IMR-90 (cell line): ENCODE measurements at regions not wholly inside any gene's neighbourhood (a gene's known extent, or its start where the extent isn't known, plus 50 kb on each side); places are given as distances from the start of the nearest gene placed in this dataset.

Experiments used
- ATAC-seq: fragments of 200-7000 bp; cut with Tn5 transposase; 2 replicates; pipeline ENCODE4 v1.9.1; 2020; ENCODE audit warnings: low read depth, mild to moderate bottlenecking, moderate library complexity
- BruUV-seq: library from RNA; stranded (reverse); fragments of 400-500 nt; replicated peaks from 2 replicates; lab custom pipeline; 2021; lab: Mats Ljungman, UMichigan
- CTCF ChIA-PET: fragments of 300-600 bp; formaldehyde crosslinking; extraction: SDS; loops from one replicate; lab custom pipeline; 2021; ENCODE audit warnings: antibody characterized with exemption; lab: Yijun Ruan, JAX
- POLR2A ChIA-PET: fragments of 300-600 bp; sonication (Branson Sonifier 250); formaldehyde crosslinking; loops from one replicate; lab custom pipeline; 2022; ENCODE audit warnings: antibody characterized with exemption; ENCODE audit not compliant: unreplicated experiment; lab: Charles Lee
- DNase-seq: peaks from one replicate; pipeline ENCODE4 v3.0.0; 2013
- H2AFZ ChIP-seq: replicated peaks from 2 replicates; pipeline ENCODE3; 2013; ENCODE audit warnings: low read length, mild to moderate bottlenecking; ENCODE audit not compliant: poor library complexity
- H2AK5ac ChIP-seq: 2 replicates; pipeline ENCODE4 v1.6.1; 2013; ENCODE audit warnings: low read depth, low read length, inconsistent platforms
- H2AK9ac ChIP-seq: replicated peaks from 2 replicates; pipeline ENCODE3; 2013; ENCODE audit warnings: mild to moderate bottlenecking, low read depth, low read length, moderate library complexity; ENCODE audit not compliant: poor library complexity
- H2BK120ac ChIP-seq: 2 replicates; pipeline ENCODE4 v1.6.1; 2013; ENCODE audit warnings: low read depth, low read length, inconsistent platforms
- H2BK15ac ChIP-seq: 3 replicates; pipeline ENCODE4 v1.6.1; 2013; ENCODE audit warnings: low read depth, low read length, inconsistent platforms
- H2BK20ac ChIP-seq: 2 replicates; pipeline ENCODE4 v1.6.1; 2013; ENCODE audit warnings: low read depth, mild to moderate bottlenecking, inconsistent platforms, low read length, moderate library complexity
- H2BK5ac ChIP-seq: 2 replicates; pipeline ENCODE4 v1.6.1; 2013; ENCODE audit warnings: mild to moderate bottlenecking, low read depth, low read length, inconsistent platforms; ENCODE audit not compliant: poor library complexity, severe bottlenecking
- H3K14ac ChIP-seq: replicated peaks from 2 replicates; pipeline ENCODE4 v1.6.1; 2013; ENCODE audit warnings: low read depth, low read length, inconsistent platforms
- H3K18ac ChIP-seq: 2 replicates; pipeline ENCODE4 v1.6.1; 2013; ENCODE audit warnings: low read depth, low read length, control low read depth
- H3K23ac ChIP-seq: 2 replicates; pipeline ENCODE4 v1.6.1; 2013; ENCODE audit warnings: low read depth, low read length, inconsistent platforms
- H3K27ac ChIP-seq: 2 replicates; pipeline ENCODE4 v1.5.1; 2013; ENCODE audit warnings: mild to moderate bottlenecking, control low read depth, low read length; ENCODE audit not compliant: insufficient read depth
- H3K27me3 ChIP-seq: 2 replicates; pipeline ENCODE4 v1.6.1; 2013; ENCODE audit warnings: low read length; ENCODE audit not compliant: control insufficient read depth, insufficient read depth
- H3K36me3 ChIP-seq: 2 replicates; pipeline ENCODE4 v1.6.1; 2013; ENCODE audit warnings: low read length, mixed read lengths; ENCODE audit not compliant: control insufficient read depth, insufficient read depth
- H3K4ac ChIP-seq: 2 replicates; pipeline ENCODE4 v1.6.1; 2013; ENCODE audit warnings: low read depth, low read length, inconsistent platforms
- H3K4me1 ChIP-seq: 2 replicates; pipeline ENCODE4 v1.6.1; 2013; ENCODE audit warnings: low read length, mixed read lengths; ENCODE audit not compliant: control insufficient read depth, insufficient read depth
- H3K4me2 ChIP-seq: 2 replicates; pipeline ENCODE4 v1.6.1; 2013; ENCODE audit warnings: low read depth, mild to moderate bottlenecking, control low read depth, low read length, moderate library complexity
- H3K4me3 ChIP-seq: 2 replicates; pipeline ENCODE4 v1.5.1; 2013; ENCODE audit warnings: low read depth, mild to moderate bottlenecking, control low read depth, low read length, moderate library complexity; ENCODE audit not compliant: insufficient read depth
- H3K56ac ChIP-seq: 2 replicates; pipeline ENCODE4 v1.6.1; 2013; ENCODE audit warnings: low read length, inconsistent platforms; ENCODE audit not compliant: insufficient read depth; ENCODE audit errors: extremely low read depth
- H3K79me1 ChIP-seq, 2 experiments: 2 replicates each; pipeline ENCODE4 v1.6.1; 2013; ENCODE audit warnings: low read length in 2 of 2, inconsistent platforms in 1 of 2, low read depth in 1 of 2
- H3K9ac ChIP-seq: 2 replicates; pipeline ENCODE4 v1.6.1; 2013; ENCODE audit warnings: low read depth, low read length, control low read depth
- H3K9me1 ChIP-seq: 2 replicates; pipeline ENCODE4 v1.6.1; 2013; ENCODE audit warnings: low read length, inconsistent platforms; ENCODE audit not compliant: insufficient read depth
- H3K9me3 ChIP-seq: 2 replicates; pipeline ENCODE4 v1.6.1; 2013; ENCODE audit warnings: low read length; ENCODE audit not compliant: control insufficient read depth, insufficient read depth
- H4K20me1 ChIP-seq: 2 replicates; pipeline ENCODE4 v1.6.1; 2013; ENCODE audit warnings: low read length, inconsistent platforms; ENCODE audit not compliant: insufficient read depth
- H4K5ac ChIP-seq: 2 replicates; pipeline ENCODE4 v1.6.1; 2013; ENCODE audit warnings: mild to moderate bottlenecking, low read depth, low read length, control low read depth
- H4K8ac ChIP-seq, 2 experiments: 2 replicates each; pipeline ENCODE4 v1.6.1; 2013; ENCODE audit warnings: low read depth in 2 of 2, low read length in 2 of 2, control low read depth in 1 of 2, inconsistent platforms in 1 of 2
- H4K91ac ChIP-seq: 2 replicates; pipeline ENCODE4 v1.6.1; 2013; ENCODE audit warnings: low read depth, low read length, inconsistent platforms; ENCODE audit not compliant: insufficient read depth
- BHLHE40 ChIP-seq: fragments of 150-350 bp; IDR thresholded peaks from 2 replicates; pipeline ENCODE4 v1.6.1; 2016; ENCODE audit warnings: mild to moderate bottlenecking, low read depth, low read length
- CHD1 ChIP-seq: IDR thresholded peaks from 2 replicates; pipeline ENCODE4 v1.6.1; 2012; ENCODE audit warnings: low read depth, low read length, improper control_type of control experiment
- CTCF ChIP-seq: conservative IDR thresholded peaks from 2 replicates; pipeline ENCODE4 v1.5.1; 2012; ENCODE audit warnings: mild to moderate bottlenecking, low read depth, low read length, improper control_type of control experiment
- ELK1 ChIP-seq: fragments of 150-350 bp; IDR thresholded peaks from 2 replicates; pipeline ENCODE4 v1.6.1; 2016; ENCODE audit warnings: low read depth, mild to moderate bottlenecking, low read length, moderate library complexity, borderline replicate concordance
- MAFK ChIP-seq: IDR thresholded peaks from 2 replicates; pipeline ENCODE4 v1.6.1; 2012; ENCODE audit warnings: low read depth, low read length, improper control_type of control experiment
- MAZ ChIP-seq: IDR thresholded peaks from 2 replicates; pipeline ENCODE4 v1.6.1; 2012; ENCODE audit warnings: low read depth, mild to moderate bottlenecking, low read length, improper control_type of control experiment, moderate library complexity, borderline replicate concordance
- MXI1 ChIP-seq: IDR thresholded peaks from 2 replicates; pipeline ENCODE4 v1.6.1; 2012; ENCODE audit warnings: low read depth, mild to moderate bottlenecking, low read length, moderate library complexity, borderline replicate concordance
- POLR2A ChIP-seq: IDR thresholded peaks from 2 replicates; pipeline ENCODE4 v1.6.1; 2012; ENCODE audit warnings: mild to moderate bottlenecking, low read depth, low read length
- RCOR1 ChIP-seq: IDR thresholded peaks from 2 replicates; pipeline ENCODE4 v1.6.1; 2012; ENCODE audit warnings: mild to moderate bottlenecking, low read length, improper control_type of control experiment; ENCODE audit not compliant: insufficient replicate concordance
- RFX5 ChIP-seq: IDR thresholded peaks from 2 replicates; pipeline ENCODE4 v1.8.0; 2012; ENCODE audit warnings: low read depth, mild to moderate bottlenecking, low read length, moderate library complexity
- SMC3 ChIP-seq: fragments of 150-350 bp; IDR thresholded peaks from 2 replicates; pipeline ENCODE4 v1.6.1; 2016; ENCODE audit warnings: low read depth, mild to moderate bottlenecking, antibody characterized with exemption, low read length, moderate library complexity
- WGBS, 2 experiments: methylation state at CpG; one replicate each; pipeline versions ENCODE4 v1.1.5 to v1.1.7; 2013; ENCODE audit warnings: missing lambda C conversion rate in 2 of 2; ENCODE audit not compliant: insufficient read length in 1 of 2; ENCODE audit errors: extremely low coverage in 2 of 2; 5-methylcytosine and 5-hydroxymethylcytosine counted together
- dilution Hi-C: fragments of 300-500 bp; cut with HindIII; formaldehyde crosslinking; loops from one replicate; pipeline ENCODE4 v1.14.3; 2018; ENCODE audit warnings: low sequenced_read_pairs; ENCODE audit not compliant: unreplicated experiment
- in situ Hi-C: fragments of 300-500 bp; cut with MboI; formaldehyde crosslinking; loops from 3 replicates; pipeline ENCODE4 v1.14.3; 2019; ENCODE audit warnings: low sequenced_read_pairs, inconsistent platforms, mixed read lengths
- intact Hi-C: fragments of 100-400 bp; cut with micrococcal nuclease; formaldehyde crosslinking; loops from 2 replicates; pipeline ENCODE4 v1.10.0; 2022

- no peak overlapping the region for H2BK20ac ChIP-seq
- H3K18ac ChIP-seq, result no peak overlapping the region
- TF ChIP-seq MAZ (no peak), CTCF (no peak), CHD1 (no peak), ELK1 (no peak), RFX5 (no peak), RCOR1 (no peak), MAFK (no peak), BHLHE40 (no peak), SMC3 (no peak), POLR2A (no peak), MXI1 (no peak)
- H2BK5ac ChIP-seq, result no peak overlapping the region
- ChIA-PET CTCF (interaction anchor here (0.7 kb wide), 1 partner anchor 13 kb away, joined by 3 read pairs; no protein-coding TSS in a partner anchor), POLR2A (no interaction called here)
- H3K14ac ChIP-seq, result no peak overlapping the region
- no peaks in the 10 kb centered on the region for H3K36me3 ChIP-seq
- H2AFZ ChIP-seq, result no peak overlapping the region
- intact Hi-C loops, result no loop called here
- WGBS, 2 experiments, result 83% methylated on average over 3 of the region's 6 CpGs; no CpG with 5 or more reads in 1 of the 2 experiments
- no peak overlapping the region for H4K5ac ChIP-seq
- ATAC-seq (no peak), DNase-seq (no peak)
- H2AK9ac ChIP-seq, result no peak overlapping the region
- no peak overlapping the region for H2AK5ac ChIP-seq
- no peak overlapping the region for H3K4me2 ChIP-seq
- no peak overlapping the region for H3K23ac ChIP-seq
- H4K8ac ChIP-seq, result no peak overlapping the region
- in situ Hi-C loops, result no loop called here
- no peak overlapping the region for H4K91ac ChIP-seq
- no peak overlapping the region for H3K9ac ChIP-seq
- no peaks in the 10 kb centered on the region for H3K27me3 ChIP-seq
- no peaks in the 10 kb centered on the region for H3K4me1 ChIP-seq
- dilution Hi-C loops, result no loop called here
- no peak overlapping the region for H3K4me3 ChIP-seq
- H3K4ac ChIP-seq, result no peak overlapping the region
- no peak overlapping the region for H2BK15ac ChIP-seq
- H4K20me1 ChIP-seq, result no peaks in the 10 kb centered on the region
- H3K79me1 ChIP-seq, result no peaks in the 10 kb centered on the region
- H3K27ac ChIP-seq, result no peak overlapping the region
- H3K9me1 ChIP-seq, result no peaks in the 10 kb centered on the region
- no peak overlapping the region for H3K56ac ChIP-seq
- no TSS peak for BruUV-seq
- H3K9me3 ChIP-seq, result no peaks in the 10 kb centered on the region
- no peak overlapping the region for H2BK120ac ChIP-seq
Measured at GRCh38 chr7:22055226-22055625, 109.5 kb upstream of the CDCA7L start.
